ENCODE measurements at regions not wholly inside any gene's neighbourhood (a gene's known extent, or its start where the extent isn't known, plus 50 kb on each side); places are given as distances from the start of the nearest gene placed in this dataset.

GRCh38 chr6:53413326-53413725 lies 64.6 kb upstream of the ELOVL5 start:
- DNase-seq (ENCODE audit: low read depth), result no peak

GRCh38 chr6:53412751-53413150 lies 64.0 kb upstream of the ELOVL5 start:
- no peak for DNase-seq (ENCODE audit: low read depth)

GRCh38 chr6:53412021-53412715 lies 63.4 kb upstream of the ELOVL5 start:
- DNase-seq (ENCODE audit: low read depth), result no peak

GRCh38 chr6:53411451-53411850 lies 62.7 kb upstream of the ELOVL5 start:
- peak; percentile 40 for DNase-seq (ENCODE audit: low read depth)

- no peak for DNase-seq (ENCODE audit: low read depth)
Measured at GRCh38 chr6:53410508-53411258, 61.9 kb upstream of the ELOVL5 start.

- DNase-seq (ENCODE audit: low read depth), result no peak
Measured at GRCh38 chr6:53408826-53409225, 60.1 kb upstream of the ELOVL5 start.

GRCh38 chr6:53399027-53399344 lies 50.2 kb upstream of the ELOVL5 start:
- no peak for DNase-seq (ENCODE audit: low read depth)

GRCh38 chr6:53398247-53399026 lies 49.7 kb upstream of the ELOVL5 start:
- no peak for DNase-seq (ENCODE audit: low read depth)

Measured in non-pigmented ciliary epithelial cell (primary cell).